ENCODE measurements at regions not wholly inside any gene's neighbourhood (a gene's known extent, or its start where the extent isn't known, plus 50 kb on each side); places are given as distances from the start of the nearest gene placed in this dataset.
A peak's percentile ranks its signal among the peaks of the same experiment; 100 is the strongest.

- H3K4me3 ChIP-seq (replicated peaks; ENCODE audit: low read depth, low read length), result no peak overlapping the region
- no peak for DNase-seq (ENCODE audit: extremely low read depth, low read depth)
- TF ChIP-seq, protein P1, sequence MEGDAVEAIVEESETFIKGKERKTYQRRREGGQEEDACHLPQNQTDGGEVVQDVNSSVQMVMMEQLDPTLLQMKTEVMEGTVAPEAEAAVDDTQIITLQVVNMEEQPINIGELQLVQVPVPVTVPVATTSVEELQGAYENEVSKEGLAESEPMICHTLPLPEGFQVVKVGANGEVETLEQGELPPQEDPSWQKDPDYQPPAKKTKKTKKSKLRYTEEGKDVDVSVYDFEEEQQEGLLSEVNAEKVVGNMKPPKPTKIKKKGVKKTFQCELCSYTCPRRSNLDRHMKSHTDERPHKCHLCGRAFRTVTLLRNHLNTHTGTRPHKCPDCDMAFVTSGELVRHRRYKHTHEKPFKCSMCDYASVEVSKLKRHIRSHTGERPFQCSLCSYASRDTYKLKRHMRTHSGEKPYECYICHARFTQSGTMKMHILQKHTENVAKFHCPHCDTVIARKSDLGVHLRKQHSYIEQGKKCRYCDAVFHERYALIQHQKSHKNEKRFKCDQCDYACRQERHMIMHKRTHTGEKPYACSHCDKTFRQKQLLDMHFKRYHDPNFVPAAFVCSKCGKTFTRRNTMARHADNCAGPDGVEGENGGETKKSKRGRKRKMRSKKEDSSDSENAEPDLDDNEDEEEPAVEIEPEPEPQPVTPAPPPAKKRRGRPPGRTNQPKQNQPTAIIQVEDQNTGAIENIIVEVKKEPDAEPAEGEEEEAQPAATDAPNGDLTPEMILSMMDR (IDR thresholded peaks at IDR 0.05; ENCODE audit: low read depth, low read length, missing control alignments), result no peak
Observed at GRCh38 chr5:9928326-9928725, 298.2 kb upstream of the TAS2R1 start.

GRCh38 chr5:9927521-9927997 lies 297.4 kb upstream of the TAS2R1 start:
- DNase-seq (ENCODE audit: extremely low read depth, low read depth), result no peak
- H3K4me3 ChIP-seq (replicated peaks; ENCODE audit: low read depth, low read length), result no peak overlapping the region
- TF ChIP-seq, protein P1 (IDR thresholded peaks at IDR 0.05; ENCODE audit: low read depth, low read length, missing control alignments), result no peak

DNA sequence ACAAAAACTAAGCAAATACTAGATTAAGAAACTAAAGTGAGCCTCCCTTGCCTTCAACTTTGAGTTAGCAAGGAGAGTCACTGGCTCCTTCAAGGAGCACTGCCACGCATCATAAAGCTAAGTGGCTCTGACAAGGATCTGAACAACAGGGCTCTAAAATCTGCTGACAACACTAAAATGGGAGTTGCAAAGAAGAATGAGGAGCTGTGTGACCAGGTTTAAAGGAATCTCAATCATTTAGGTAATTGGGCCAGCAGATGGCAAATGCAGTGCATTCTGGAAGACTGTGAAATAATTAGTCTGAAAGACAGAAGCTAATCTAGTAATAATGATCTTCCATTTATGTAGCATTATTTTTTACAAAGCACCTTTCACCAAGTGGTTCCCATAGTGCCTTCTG lies 297.0 kb upstream of the TAS2R1 start:
- no peak overlapping the region for H3K4me3 ChIP-seq (replicated peaks; ENCODE audit: low read depth, low read length)
- TF ChIP-seq, protein P1 (IDR thresholded peaks at IDR 0.05; ENCODE audit: low read depth, low read length, missing control alignments), result no peak
- no peak for DNase-seq (ENCODE audit: extremely low read depth, low read depth)

- TF ChIP-seq, protein P1 (IDR thresholded peaks at IDR 0.05; ENCODE audit: low read depth, low read length, missing control alignments), result no peak
- no peak overlapping the region for H3K4me3 ChIP-seq (replicated peaks; ENCODE audit: low read depth, low read length)
- DNase-seq (ENCODE audit: extremely low read depth, low read depth), result peak; percentile 91
Observed at GRCh38 chr5:9924614-9925013, 294.5 kb upstream of the TAS2R1 start.

DNA sequence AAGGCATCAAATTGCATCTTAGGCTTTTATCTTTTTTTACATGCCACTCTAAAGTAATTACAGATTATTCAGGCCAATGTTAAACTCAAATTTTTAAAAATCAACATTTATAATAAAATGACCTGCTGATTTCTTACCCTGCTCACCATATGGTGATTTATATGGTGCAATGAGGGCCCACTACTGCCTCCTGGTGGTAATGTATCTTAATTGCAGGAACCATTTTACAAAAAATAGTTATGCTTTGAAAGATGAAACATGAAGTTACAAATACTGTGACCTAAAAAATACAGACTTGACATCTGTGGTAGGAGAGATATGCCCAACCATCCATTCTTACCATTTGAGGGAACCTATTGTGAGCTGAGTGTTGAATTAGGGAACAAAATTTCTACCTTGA lies 292.6 kb upstream of the TAS2R1 start:
- H3K4me3 ChIP-seq (replicated peaks; ENCODE audit: low read depth, low read length), result no peak overlapping the region
- TF ChIP-seq, protein P1 (IDR thresholded peaks at IDR 0.05; ENCODE audit: low read depth, low read length, missing control alignments), result peak; percentile 28
- no peak for DNase-seq (ENCODE audit: extremely low read depth, low read depth)

DNA sequence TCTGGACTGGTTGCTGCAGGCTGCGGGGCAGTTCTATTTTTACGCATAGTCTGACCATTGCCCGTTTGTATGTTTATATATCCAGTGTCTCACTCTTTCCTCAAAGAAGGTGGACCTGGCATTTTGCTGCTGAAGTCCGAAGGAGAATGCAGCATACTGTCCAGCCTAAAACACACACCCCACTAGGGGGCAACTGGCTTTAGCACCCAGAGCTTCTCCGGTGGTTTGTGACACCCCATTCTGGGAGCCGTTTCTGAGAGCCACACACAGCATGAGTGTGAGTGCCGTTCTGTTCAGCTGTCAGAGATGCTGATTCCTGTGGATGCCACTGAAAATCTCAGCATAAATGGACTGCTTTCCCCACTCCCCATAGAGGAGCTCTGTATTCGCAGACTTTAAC lies 290.5 kb upstream of the TAS2R1 start:
- no peak overlapping the region for H3K4me3 ChIP-seq (replicated peaks; ENCODE audit: low read depth, low read length)
- TF ChIP-seq, protein P1 (IDR thresholded peaks at IDR 0.05; ENCODE audit: low read depth, low read length, missing control alignments), result no peak
- no peak for DNase-seq (ENCODE audit: extremely low read depth, low read depth)
